HCT116 (cell line): ENCODE measurements at regions not wholly inside any gene's neighbourhood (a gene's known extent, or its start where the extent isn't known, plus 50 kb on each side); places are given as distances from the start of the nearest gene placed in this dataset.
A peak's percentile ranks its signal among the peaks of the same experiment; 100 is the strongest.

Experiments used
- ATAC-seq: fragments of 200-7000 bp; cut with Tn5 transposase; 2 replicates; pipeline ENCODE4 v1.9.1; 2020; ENCODE audit warnings: mild to moderate bottlenecking, moderate library complexity
- BruUV-seq: library from RNA; stranded (reverse); fragments of 400-500 nt; replicated peaks from 2 replicates; lab custom pipeline; 2021; lab: Mats Ljungman, UMichigan
- CTCF ChIA-PET: fragments of 300-600 bp; sonication (Branson Sonifier 250); formaldehyde crosslinking; loops from one replicate; lab custom pipeline; 2021; ENCODE audit warnings: antibody characterized with exemption; lab: Charles Lee
- POLR2A ChIA-PET: fragments of 300-600, 350-600 bp; sonication (Branson Sonifier 250); formaldehyde crosslinking; loops from one replicate; lab custom pipeline; 2021; ENCODE audit warnings: antibody characterized with exemption; lab: Charles Lee
- RAD21 ChIA-PET, 2 experiments: fragments of 300-600 bp; sonication (Branson Sonifier 250); formaldehyde crosslinking; loops; one replicate each; lab custom pipeline; 2023; ENCODE audit warnings: low total read pairs in 2 of 2; ENCODE audit not compliant: uncharacterized antibody in 2 of 2, unreplicated experiment in 2 of 2, low non-redundant PET in 1 of 2; lab: Charles Lee
- DNase-seq: peaks from one replicate; pipeline ENCODE4 v3.0.0-alpha.2; 2010; ENCODE audit warnings: low read depth, low spot score
- H2AFZ ChIP-seq: fragments of 200-600 bp; shearing (Covaris generic), sonication (generic); 2 replicates; pipeline ENCODE4 v1.6.1; 2017; ENCODE audit warnings: low read depth, mixed run types, mixed read lengths, antibody characterized with exemption, low read length; ENCODE audit not compliant: poor library complexity, severe bottlenecking
- H3K27ac ChIP-seq: 2 replicates; pipeline ENCODE4 v1.5.1; 2012; ENCODE audit warnings: low read depth, low read length
- H3K27me3 ChIP-seq: fragments of 200-600 bp; sonication (generic); 2 replicates; pipeline ENCODE4 v1.6.1; 2016; ENCODE audit warnings: mixed run types, low read length, mixed read lengths; ENCODE audit not compliant: insufficient read depth
- H3K36me3 ChIP-seq, 2 experiments: fragments of 200-500 bp in 1 of 2; fragments of 200-600 bp in 1 of 2; sonication (Bioruptor generic) in 1 of 2; sonication (generic) in 1 of 2; 2 replicates each; pipeline versions ENCODE4 v1.5.1 to v1.6.1; 2014 to 2016; ENCODE audit warnings: low read length in 2 of 2, inconsistent platforms in 1 of 2, mixed read lengths in 1 of 2, mixed run types in 1 of 2; ENCODE audit not compliant: insufficient read depth in 2 of 2, control insufficient read depth in 1 of 2
- H3K4me1 ChIP-seq, 2 experiments: fragments of 200-600 bp in 1 of 2; sonication (generic) in 1 of 2; 2 replicates each; pipeline versions ENCODE4 v1.5.1 to v1.6.1; 2012 to 2017; ENCODE audit warnings: low read length in 2 of 2, inconsistent platforms in 1 of 2, mild to moderate bottlenecking in 1 of 2, mixed read lengths in 1 of 2, mixed run types in 1 of 2, moderate library complexity in 1 of 2; ENCODE audit not compliant: insufficient read depth in 2 of 2, control insufficient read depth in 1 of 2
- H3K4me2 ChIP-seq: fragments of 200-600 bp; sonication (generic); 2 replicates; pipeline ENCODE4 v1.6.1; 2017; ENCODE audit warnings: mixed run types, low read length, mixed read lengths
- H3K4me3 ChIP-seq, 2 experiments: fragments of 200-600 bp in 1 of 2; sonication (generic) in 1 of 2; replicated peaks in 1 of 2; 2 replicates each; pipeline ENCODE4 v1.5.1; 2011 to 2016; ENCODE audit warnings: low read length in 2 of 2, control low read depth in 1 of 2, low read depth in 1 of 2, mild to moderate bottlenecking in 1 of 2, mixed read lengths in 1 of 2, mixed run types in 1 of 2
- H3K79me2 ChIP-seq: fragments of 200-600 bp; sonication (generic); 2 replicates; pipeline ENCODE4 v1.6.1; 2017; ENCODE audit warnings: mild to moderate bottlenecking, mixed run types, low read length, moderate library complexity, mixed read lengths; ENCODE audit not compliant: insufficient read depth
- H3K9ac ChIP-seq: fragments of 200-600 bp; sonication (generic); 2 replicates; pipeline ENCODE4 v1.6.1; 2016; ENCODE audit warnings: low read length, mixed read lengths
- H3K9me2 ChIP-seq: fragments of 200-600 bp; sonication (generic), shearing (Covaris generic); 2 replicates; pipeline ENCODE4 v1.6.1; 2017; ENCODE audit warnings: mixed run types, mild to moderate bottlenecking, moderate library complexity; ENCODE audit not compliant: insufficient read depth
- H3K9me3 ChIP-seq, 2 experiments: fragments of 200-500 bp in 1 of 2; fragments of 200-600 bp in 1 of 2; sonication (Bioruptor generic) in 1 of 2; sonication (generic) in 1 of 2; 2 replicates each; pipeline ENCODE4 v1.6.1; 2014 to 2017; ENCODE audit warnings: low read length in 2 of 2, mixed read lengths in 2 of 2, inconsistent platforms in 1 of 2, low read depth in 1 of 2, mild to moderate bottlenecking in 1 of 2, mixed run types in 1 of 2, moderate library complexity in 1 of 2; ENCODE audit not compliant: control insufficient read depth in 1 of 2, insufficient read depth in 1 of 2
- H4K20me1 ChIP-seq: fragments of 200-600 bp; sonication (generic), shearing (Covaris generic); 2 replicates; pipeline ENCODE4 v1.6.1; 2017; ENCODE audit warnings: mixed run types, mild to moderate bottlenecking, moderate library complexity; ENCODE audit not compliant: insufficient read depth
- CBX3 ChIP-seq: IDR thresholded peaks from 2 replicates; pipeline ENCODE4 v1.6.1; 2012; ENCODE audit warnings: low read depth
- CEBPB ChIP-seq: IDR thresholded peaks from 2 replicates; pipeline ENCODE4 v1.6.1; 2012; ENCODE audit warnings: low read depth
- ELF1 ChIP-seq: IDR thresholded peaks from 2 replicates; pipeline ENCODE4 v1.6.1; 2012; ENCODE audit warnings: low read depth, borderline replicate concordance
- EZH2 ChIP-seq: fragments of 200-600 bp; sonication (generic); IDR thresholded peaks from 2 replicates; pipeline ENCODE4 v1.6.1; 2017; ENCODE audit warnings: antibody characterized with exemption, mixed run types
- JUND ChIP-seq: IDR thresholded peaks from 2 replicates; pipeline ENCODE4 v1.6.1; 2012
- SP1 ChIP-seq: IDR thresholded peaks from 2 replicates; pipeline ENCODE4 v1.6.1; 2012; ENCODE audit warnings: low read depth
- TCF7L2 ChIP-seq: IDR thresholded peaks from 2 replicates; pipeline ENCODE4 v1.7.0; 2011; ENCODE audit warnings: borderline replicate concordance, inconsistent platforms; ENCODE audit not compliant: insufficient read depth, insufficient read length; ENCODE audit errors: extremely low read depth
- YY1 ChIP-seq: IDR thresholded peaks from 2 replicates; pipeline ENCODE4 v1.6.1; 2011; ENCODE audit warnings: low read length, low read depth, moderate library complexity, mild to moderate bottlenecking; ENCODE audit not compliant: insufficient replicate concordance; ENCODE audit errors: extremely low read depth
- intact Hi-C: fragments of 100-400 bp; cut with micrococcal nuclease; formaldehyde crosslinking; loops from 2 replicates; pipeline ENCODE4 v1.10.0; 2022
- TF ChIP-seq, protein P1 (sequence below): IDR thresholded peaks from 2 replicates; pipeline ENCODE4 v1.6.1; 2011; ENCODE audit warnings: mild to moderate bottlenecking, low read length, moderate library complexity; ENCODE audit not compliant: insufficient replicate concordance; ENCODE audit errors: extremely low read depth
- TF ChIP-seq, protein P2 (sequence below): IDR thresholded peaks from 2 replicates; pipeline ENCODE4 v1.6.1; 2012
- TF ChIP-seq, protein P3 (sequence below), 3 experiments: fragments of 200-600 bp in 1 of 3; sonication (generic) in 1 of 3; IDR thresholded peaks in 2 of 3; conservative IDR thresholded peaks in 1 of 3; 2 replicates each; pipeline ENCODE4 v1.5.1; 2012 to 2017; ENCODE audit warnings: low read depth in 2 of 3, low read length in 2 of 3, antibody characterized with exemption in 1 of 3, borderline replicate concordance in 1 of 3, control low read depth in 1 of 3, mild to moderate bottlenecking in 1 of 3, mixed read lengths in 1 of 3, mixed run types in 1 of 3, moderate library complexity in 1 of 3; ENCODE audit not compliant: insufficient read depth in 1 of 3

DNA sequence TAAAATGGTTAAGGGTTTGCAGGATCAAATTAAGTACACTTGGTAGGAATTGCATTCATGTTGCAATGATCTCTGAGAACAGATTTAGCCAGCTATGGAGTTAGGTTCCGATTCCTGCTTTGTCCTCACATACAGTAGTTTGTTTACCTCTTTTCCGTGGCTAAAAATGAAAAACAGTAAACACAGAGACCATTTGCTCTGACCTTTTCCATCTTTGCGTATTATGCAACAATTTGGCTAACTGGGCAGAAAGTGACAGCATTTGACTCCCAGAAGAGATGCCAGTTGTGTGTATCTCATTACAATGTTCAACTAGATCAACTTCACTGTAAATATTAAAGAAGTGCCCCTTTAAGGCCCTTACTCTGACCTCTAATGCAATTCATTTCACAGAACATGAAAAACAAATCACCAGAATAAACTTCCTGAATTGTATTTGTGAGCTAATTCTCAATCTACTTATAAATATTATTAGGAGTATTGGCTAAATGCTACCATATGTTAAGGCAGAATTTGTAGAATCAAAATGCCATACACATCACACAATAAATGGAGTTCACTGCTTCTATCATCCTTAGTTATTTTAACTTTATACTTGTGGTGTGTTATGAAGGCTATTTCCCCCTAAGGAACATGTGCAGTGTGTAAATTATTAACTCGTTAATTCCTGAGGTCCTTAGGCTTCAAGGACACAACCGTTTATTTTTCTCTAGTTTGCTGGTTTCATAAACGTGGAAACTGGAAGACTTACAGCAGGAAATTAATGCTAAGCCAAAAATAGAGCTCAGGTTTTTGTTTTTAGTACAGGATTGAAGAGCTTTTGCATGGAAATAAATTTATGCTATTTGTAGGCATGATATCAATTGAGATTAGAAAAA, 380.7 kb upstream of the CITED2 start:
- ChIA-PET CTCF (no interaction called here), RAD21 (no interaction called here), POLR2A (no interaction called here)
- Histone ChIP-seq H3K27ac (no peak overlapping the region), H2AFZ (peak overlapping the region; percentile 55), H3K4me2 (no peak overlapping the region), H3K36me3 (no peaks in the 10 kb centered on the region), H3K4me3 (no peak overlapping the region), H3K9me2 (no peaks in the 10 kb centered on the region), H3K9ac (no peak overlapping the region), H3K4me1 (no peaks in the 10 kb centered on the region), H4K20me1 (no peaks in the 10 kb centered on the region), H3K27me3 (no peaks in the 10 kb centered on the region), H3K79me2 (no peaks in the 10 kb centered on the region), H3K9me3 (no peaks in the 10 kb centered on the region)
- DNase-seq (no peak), ATAC-seq (no peak)
- intact Hi-C loops = no loop called here
- no peak for TF ChIP-seq SP1
- TF ChIP-seq, protein P1, sequence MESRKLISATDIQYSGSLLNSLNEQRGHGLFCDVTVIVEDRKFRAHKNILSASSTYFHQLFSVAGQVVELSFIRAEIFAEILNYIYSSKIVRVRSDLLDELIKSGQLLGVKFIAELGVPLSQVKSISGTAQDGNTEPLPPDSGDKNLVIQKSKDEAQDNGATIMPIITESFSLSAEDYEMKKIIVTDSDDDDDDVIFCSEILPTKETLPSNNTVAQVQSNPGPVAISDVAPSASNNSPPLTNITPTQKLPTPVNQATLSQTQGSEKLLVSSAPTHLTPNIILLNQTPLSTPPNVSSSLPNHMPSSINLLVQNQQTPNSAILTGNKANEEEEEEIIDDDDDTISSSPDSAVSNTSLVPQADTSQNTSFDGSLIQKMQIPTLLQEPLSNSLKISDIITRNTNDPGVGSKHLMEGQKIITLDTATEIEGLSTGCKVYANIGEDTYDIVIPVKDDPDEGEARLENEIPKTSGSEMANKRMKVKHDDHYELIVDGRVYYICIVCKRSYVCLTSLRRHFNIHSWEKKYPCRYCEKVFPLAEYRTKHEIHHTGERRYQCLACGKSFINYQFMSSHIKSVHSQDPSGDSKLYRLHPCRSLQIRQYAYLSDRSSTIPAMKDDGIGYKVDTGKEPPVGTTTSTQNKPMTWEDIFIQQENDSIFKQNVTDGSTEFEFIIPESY = no peak
- TF ChIP-seq CBX3 = no peak
- no TSS peak for BruUV-seq

- no peak overlapping the region for H3K9ac ChIP-seq
- DNase-seq = no peak
- no peaks in the 10 kb centered on the region for H3K9me3 ChIP-seq
- H4K20me1 ChIP-seq = no peaks in the 10 kb centered on the region
- H2AFZ ChIP-seq = peak overlapping the region; percentile 27
- H3K36me3 ChIP-seq = no peaks in the 10 kb centered on the region
- no TSS peak for BruUV-seq
- no peak overlapping the region for H3K4me3 ChIP-seq
- TF ChIP-seq, protein P2, sequence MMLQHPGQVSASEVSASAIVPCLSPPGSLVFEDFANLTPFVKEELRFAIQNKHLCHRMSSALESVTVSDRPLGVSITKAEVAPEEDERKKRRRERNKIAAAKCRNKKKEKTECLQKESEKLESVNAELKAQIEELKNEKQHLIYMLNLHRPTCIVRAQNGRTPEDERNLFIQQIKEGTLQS = no peak
- TF ChIP-seq YY1 = no peak
- TF ChIP-seq JUND = no peak
- no peak for TF ChIP-seq TCF7L2
- TF ChIP-seq ELF1 = no peak
- no peak for TF ChIP-seq CBX3
- TF ChIP-seq CEBPB = no peak
- TF ChIP-seq EZH2 = no peak
- TF ChIP-seq, protein P3, sequence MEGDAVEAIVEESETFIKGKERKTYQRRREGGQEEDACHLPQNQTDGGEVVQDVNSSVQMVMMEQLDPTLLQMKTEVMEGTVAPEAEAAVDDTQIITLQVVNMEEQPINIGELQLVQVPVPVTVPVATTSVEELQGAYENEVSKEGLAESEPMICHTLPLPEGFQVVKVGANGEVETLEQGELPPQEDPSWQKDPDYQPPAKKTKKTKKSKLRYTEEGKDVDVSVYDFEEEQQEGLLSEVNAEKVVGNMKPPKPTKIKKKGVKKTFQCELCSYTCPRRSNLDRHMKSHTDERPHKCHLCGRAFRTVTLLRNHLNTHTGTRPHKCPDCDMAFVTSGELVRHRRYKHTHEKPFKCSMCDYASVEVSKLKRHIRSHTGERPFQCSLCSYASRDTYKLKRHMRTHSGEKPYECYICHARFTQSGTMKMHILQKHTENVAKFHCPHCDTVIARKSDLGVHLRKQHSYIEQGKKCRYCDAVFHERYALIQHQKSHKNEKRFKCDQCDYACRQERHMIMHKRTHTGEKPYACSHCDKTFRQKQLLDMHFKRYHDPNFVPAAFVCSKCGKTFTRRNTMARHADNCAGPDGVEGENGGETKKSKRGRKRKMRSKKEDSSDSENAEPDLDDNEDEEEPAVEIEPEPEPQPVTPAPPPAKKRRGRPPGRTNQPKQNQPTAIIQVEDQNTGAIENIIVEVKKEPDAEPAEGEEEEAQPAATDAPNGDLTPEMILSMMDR (IDR thresholded peaks at IDR 0.05 in 2 of 3, conservative IDR thresholded peaks at IDR 0.05 in 1 of 3; ENCODE audit: borderline replicate concordance in 1 of 3, insufficient read depth in 1 of 3, low read depth in 2 of 3, low read length in 2 of 3) = no peak
- intact Hi-C loops = no loop called here
- no peaks in the 10 kb centered on the region for H3K79me2 ChIP-seq
- POLR2A ChIA-PET = no interaction called here
- H3K27ac ChIP-seq = no peak overlapping the region
- H3K27me3 ChIP-seq = no peaks in the 10 kb centered on the region
- no peak overlapping the region for H3K4me2 ChIP-seq
- CTCF ChIA-PET = no interaction called here
- RAD21 ChIA-PET = no interaction called here
- H3K9me2 ChIP-seq = no peaks in the 10 kb centered on the region
- no peak for ATAC-seq
- peaks cover 0 to 3% of the 10 kb centered on the region in 2 experiments; a peak in 1 of 4 replicates for H3K4me1 ChIP-seq
Measured at GRCh38 chr6:139753198-139753861, 378.9 kb upstream of the CITED2 start.
